GM18499 (cell line): ENCODE measurements at regions not wholly inside any gene's neighbourhood (a gene's known extent, or its start where the extent isn't known, plus 50 kb on each side); places are given as distances from the start of the nearest gene placed in this dataset.
"Not testable (repeated sequence)": the region's sequence is repeated elsewhere in the genome, so short reads cannot be mapped to it uniquely, and the experiment has no call there.

Source experiments
- ATAC-seq: cut with Tn5 transposase; IDR thresholded peaks from one replicate; pipeline ENCODE4 v1.9.1; 2021; ENCODE audit warnings: moderate number of reproducible peaks; ENCODE audit not compliant: insufficient read depth, unreplicated experiment

DNA sequence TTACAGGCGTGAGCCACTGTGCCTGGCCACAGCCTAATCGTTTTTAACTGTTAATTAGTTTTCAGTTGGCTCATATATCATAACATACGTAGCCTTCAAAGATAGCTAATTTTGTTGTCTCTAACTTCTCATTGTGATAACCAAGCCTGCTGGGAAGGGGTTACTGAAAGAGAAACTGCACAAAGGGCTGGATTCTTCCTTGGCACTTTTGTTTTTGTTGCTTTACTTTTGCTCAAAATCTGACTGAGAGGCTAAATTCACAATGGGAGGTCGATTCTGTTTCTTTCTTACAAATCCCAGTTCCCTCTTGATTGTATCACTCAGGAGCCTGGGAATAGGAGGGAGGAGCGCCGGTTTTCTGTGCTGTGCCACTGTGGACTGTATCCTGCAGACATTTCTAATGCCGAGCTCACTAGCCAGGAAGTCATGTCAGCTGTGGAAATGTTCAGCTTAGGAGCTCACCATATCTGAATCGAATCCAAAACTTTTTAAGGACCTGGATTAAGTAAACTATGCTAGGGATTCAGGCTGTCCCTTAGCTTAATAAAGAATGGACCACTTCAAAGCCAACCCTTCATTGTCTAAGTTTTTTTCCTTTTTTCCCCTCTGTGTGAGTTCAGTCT is 120.5 kb upstream of the FAT1 start:
- ATAC-seq = no peak

DNA sequence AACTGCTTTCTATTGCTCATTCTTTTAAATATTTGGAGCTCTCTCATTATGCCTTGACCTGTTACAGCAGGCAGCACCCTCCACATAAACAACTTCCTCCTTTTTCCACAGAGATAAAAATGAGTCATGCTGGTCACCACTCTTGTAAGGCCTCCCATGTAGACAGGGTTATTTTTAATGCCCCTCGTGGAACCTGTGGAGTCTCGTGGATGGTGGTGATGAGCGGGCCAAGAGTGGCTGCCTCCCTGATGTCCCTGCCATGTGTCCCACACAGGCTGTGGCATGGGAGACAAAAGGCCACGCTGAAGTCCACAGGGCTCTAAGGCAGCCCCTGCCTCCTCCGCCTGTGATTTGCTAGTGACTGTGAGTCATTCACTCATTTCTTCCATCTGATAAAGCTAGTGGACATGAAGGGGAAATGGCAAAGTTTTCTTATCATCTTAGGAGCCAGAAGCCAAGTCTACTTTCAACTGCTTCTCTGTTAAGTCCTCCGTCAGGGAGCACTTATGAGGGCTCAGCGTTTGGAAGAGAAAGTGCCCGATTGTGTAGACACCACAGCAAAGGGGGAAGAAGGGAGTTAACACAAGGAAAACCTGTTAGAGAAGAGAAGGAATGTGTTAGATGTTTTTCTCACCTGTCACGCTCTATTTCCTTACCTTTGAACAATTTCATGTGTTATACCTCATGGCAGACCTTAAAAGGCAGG is 121.6 kb upstream of the FAT1 start:
- no peak for ATAC-seq

- ATAC-seq = no peak
These were observed 122.8 kb upstream of the FAT1 start for GRCh38 chr4:186846426-186846825.

GRCh38 chr4:186847429-186848131 is 123.9 kb upstream of the FAT1 start:
- not testable (repeated sequence) for ATAC-seq

- ATAC-seq = no peak
These were observed 124.8 kb upstream of the FAT1 start for GRCh38 chr4:186848437-186848836.

GRCh38 chr4:186851291-186852072 is 127.8 kb upstream of the FAT1 start:
- no peak for ATAC-seq

DNA sequence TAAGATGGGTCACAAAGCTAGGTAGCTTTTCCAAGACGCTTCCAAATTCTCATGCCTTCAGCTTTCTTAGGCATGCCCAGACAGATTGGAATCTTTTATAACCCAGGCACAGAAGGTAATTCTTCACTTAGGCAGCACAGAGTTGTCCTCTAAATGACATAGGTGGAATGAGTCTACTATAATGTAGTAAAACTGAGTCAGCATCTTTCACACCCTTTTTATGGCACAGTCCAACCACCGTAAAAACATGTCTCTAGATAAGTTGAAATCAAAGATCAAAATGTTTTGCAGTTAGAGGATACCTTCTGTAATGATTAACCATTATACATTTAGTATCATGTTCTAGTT is 128.4 kb upstream of the FAT1 start:
- no peak for ATAC-seq

DNA sequence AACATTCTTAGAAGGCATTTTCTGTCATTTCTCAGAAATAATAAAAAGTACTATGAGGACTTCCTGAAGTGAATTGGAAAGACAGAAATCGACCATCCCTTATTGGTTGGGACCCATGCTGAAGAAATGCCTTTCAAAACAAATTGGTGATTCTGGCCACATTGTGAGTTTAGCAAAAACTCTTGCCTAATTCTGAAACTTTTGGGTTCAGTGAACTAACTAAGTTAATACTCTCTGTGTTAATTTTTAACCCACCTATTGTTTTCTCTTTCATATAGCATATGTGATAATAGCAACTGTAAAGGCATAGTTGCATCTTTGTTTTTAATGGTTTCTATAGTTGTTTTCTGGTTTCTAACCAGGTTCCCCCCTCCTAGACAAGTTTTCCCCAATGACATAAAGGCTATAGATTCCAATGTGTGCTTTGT is 129.3 kb upstream of the FAT1 start:
- peak; percentile 51 for ATAC-seq

- no peak for ATAC-seq
These were observed 130.6 kb upstream of the FAT1 start for GRCh38 chr4:186854256-186854655.

DNA sequence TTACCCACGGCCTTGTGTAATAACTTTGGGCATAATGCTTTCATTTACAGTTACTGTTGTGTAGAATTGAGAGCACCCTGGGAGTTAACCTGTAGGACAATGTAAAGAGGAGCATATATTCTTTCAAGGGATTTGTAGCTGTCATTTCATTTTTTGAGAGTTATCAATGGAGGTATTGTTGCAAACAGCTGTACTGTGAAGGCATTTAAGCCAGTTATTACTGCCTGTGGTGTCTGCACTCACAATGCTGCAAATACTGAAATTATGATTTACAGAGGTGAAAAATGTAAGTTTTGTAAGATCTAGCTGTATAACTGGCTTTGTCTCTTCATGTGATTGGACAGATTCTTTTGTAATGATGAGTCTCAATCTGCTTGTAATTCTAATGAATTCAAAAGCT is 131.5 kb upstream of the FAT1 start:
- ATAC-seq = no peak

DNA sequence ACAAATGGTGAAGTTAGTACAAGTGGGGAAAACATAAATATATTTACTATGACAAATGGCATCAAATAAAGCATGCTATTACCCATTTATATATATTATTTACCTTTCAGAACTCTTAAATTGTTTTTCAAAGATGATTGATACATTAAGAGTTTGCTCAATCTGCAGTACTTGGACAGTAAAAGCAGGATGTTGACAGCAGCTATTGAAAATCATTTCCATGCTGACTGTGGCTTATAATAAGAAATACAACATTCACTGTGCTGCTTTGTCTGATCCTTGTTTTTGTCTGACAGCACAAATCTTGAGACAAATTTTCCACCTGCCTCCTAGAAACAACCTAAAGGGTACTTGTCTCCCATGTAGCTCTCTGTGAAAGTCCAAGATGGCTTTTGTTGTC is 134.1 kb upstream of the FAT1 start:
- no peak for ATAC-seq

DNA sequence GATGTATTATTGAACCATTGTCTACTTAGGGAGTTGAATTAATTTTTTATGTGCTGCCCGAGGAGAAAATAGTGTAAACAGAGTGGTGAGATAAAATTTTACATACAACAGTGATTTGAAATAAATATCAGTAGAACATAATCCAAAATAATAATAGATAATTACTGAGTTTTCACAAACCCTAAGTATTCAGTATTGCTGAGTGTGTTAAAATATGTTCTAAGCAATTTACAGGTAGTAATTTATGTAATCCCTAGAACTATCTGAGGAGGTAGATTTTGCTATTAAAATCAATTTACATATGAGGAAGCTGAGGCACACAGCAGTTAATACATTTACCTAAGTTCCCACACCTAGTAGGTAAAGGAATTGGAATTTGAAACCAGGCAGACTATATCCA is 134.7 kb upstream of the FAT1 start:
- ATAC-seq = no peak

GRCh38 chr4:186859420-186859819 is 135.8 kb upstream of the FAT1 start:
- ATAC-seq = no peak

DNA sequence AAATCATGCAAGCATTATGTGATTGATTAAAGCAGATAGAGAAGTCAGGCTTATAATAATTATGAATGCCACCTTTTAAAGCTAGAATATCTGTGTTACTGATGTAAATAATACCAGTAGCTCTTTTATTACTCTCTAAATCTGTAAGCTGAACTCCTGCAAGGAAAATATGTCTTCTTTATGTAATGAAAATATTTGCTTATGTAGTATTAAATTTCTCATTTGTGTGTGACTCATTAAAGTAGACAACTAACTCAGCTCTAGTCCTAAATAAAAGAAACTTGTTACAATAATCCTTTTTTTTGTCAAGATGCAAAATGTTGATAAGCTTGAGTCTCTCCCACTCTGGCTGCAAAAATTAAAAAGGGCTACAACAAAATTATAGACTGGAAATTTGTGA is 137.7 kb upstream of the FAT1 start:
- no peak for ATAC-seq

- ATAC-seq = no peak
These were observed 148.2 kb upstream of the FAT1 start for GRCh38 chr4:186871856-186872255.

DNA sequence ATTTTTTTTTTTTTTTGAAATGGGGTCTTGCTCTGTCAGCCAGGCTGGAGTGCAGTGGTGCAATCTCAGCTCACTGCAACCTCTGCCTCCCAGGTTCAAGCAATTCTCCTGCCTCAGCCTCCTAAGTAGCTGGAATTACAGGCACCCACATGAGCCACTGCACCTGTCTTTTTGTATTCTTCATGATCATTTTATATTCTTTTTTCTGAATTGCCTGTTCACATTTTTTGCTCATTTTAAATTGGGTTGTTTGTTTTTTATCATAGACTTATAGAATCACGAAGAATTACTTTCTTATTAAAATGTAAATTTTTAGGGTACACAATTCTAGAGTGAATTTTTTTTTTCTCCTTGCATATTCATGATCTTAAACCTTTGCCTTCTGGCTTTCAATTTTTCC is 149.4 kb upstream of the FAT1 start:
- ATAC-seq = not testable (repeated sequence)

- no peak for ATAC-seq
These were observed 151.8 kb upstream of the FAT1 start for GRCh38 chr4:186875476-186875875.

DNA sequence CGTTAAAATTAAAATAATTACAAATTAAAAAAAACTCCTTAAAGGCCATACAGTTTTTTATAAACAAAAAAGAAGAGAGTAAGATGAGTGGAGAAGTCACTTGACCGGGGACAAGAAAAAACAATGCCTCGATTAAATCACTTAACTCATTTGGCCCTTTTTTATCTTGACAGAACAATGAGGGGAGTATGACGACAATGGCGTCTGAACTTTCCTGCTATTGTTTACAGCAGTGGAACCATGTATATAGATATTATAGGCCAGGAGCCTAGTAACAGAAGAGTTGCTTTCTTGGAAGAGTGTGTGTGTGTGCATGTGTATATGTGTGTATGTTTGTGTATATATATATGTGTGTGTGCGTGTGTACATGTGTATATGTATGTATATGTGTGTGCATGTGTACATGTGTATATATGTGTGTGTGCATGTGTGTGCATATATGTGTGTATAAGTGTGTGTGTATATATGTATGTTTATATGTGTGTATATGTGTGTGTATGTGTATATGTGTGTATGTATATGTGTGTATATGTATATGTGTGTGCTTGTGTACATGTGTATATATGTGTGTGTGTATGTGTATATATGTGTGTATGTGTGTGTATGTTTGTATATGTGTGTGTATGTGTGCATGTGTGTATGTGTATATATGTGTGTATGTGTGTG is 153.4 kb upstream of the FAT1 start:
- no peak for ATAC-seq

DNA sequence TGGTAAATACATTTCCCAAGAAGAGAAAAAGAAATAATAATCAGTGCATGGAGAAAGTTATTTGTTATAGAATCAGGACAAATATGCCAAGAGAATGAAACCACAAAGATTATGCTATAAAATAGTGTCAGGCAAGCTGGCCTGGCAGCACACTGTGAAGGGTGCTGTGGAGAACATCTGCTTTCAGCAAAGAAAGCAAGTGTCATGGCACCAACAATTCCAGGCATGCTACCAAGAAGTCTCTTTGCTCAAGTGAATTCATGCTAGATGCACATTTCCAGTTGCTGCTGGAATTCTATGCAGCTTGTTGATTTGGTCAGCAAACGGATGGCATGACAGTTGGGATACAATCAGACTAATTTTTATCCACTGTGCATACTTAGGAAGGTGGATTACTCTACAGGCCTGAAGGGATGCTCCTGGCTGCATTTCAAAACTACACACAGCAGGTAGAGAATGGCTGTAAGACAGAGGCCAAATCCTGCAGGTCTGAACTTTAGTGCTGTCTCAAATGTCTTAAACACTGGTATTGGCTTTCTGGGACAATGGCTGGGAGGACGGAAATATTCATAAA is 154.6 kb upstream of the FAT1 start:
- ATAC-seq = no peak
